ENCODE measurements at regions not wholly inside any gene's neighbourhood (a gene's known extent, or its start where the extent isn't known, plus 50 kb on each side); places are given as distances from the start of the nearest gene placed in this dataset.

DNA sequence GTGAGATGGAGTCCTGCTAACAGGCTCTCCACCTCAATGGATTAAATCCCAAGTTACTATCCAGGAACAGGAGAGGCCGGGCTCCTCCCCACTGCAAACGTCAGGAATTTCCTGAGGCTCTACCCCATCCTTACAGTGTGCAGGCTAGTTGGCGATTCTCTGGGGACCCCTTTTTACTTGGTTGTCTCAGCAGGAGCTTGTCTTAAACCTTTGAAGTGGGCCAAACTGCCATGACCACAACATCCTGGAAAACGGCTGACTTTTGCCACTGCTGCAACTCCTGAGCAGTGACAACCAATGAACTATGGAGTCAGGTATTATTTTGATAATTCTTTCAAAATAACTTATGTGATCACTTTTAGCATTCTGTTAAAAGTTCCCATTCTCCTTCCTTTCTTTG, 440.9 kb upstream of the CCDC54 start:
- no peaks in the 10 kb centered on the region for H3K9me3 ChIP-seq (ENCODE audit: control insufficient read depth in 4 of 4, low read length in 3 of 4)
- H3K9ac ChIP-seq (ENCODE audit: low read depth in 1 of 2, low read length in 2 of 2), result no peak overlapping the region
- no peaks in the 10 kb centered on the region for H3K27me3 ChIP-seq (ENCODE audit: control insufficient read depth in 4 of 4, insufficient read depth in 4 of 4, low read length in 3 of 4)
- no peak for TF ChIP-seq FOXA1 (IDR thresholded peaks at IDR 0.05)
- TF ChIP-seq NR2F2 (IDR thresholded peaks at IDR 0.05), result no peak
- no peak for TF ChIP-seq YY1 (IDR thresholded peaks at IDR 0.05)
- TF ChIP-seq JUND (IDR thresholded peaks at IDR 0.05), result no peak
- no peak for TF ChIP-seq RXRA (IDR thresholded peaks at IDR 0.05)
- no peak for TF ChIP-seq SP1 (IDR thresholded peaks at IDR 0.05)
- TF ChIP-seq FOXA2 (IDR thresholded peaks at IDR 0.05), result no peak
- TF ChIP-seq RAD21 (IDR thresholded peaks at IDR 0.05), result no peak
- TF ChIP-seq, protein P1, sequence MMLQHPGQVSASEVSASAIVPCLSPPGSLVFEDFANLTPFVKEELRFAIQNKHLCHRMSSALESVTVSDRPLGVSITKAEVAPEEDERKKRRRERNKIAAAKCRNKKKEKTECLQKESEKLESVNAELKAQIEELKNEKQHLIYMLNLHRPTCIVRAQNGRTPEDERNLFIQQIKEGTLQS (IDR thresholded peaks at IDR 0.05), result no peak
- TF ChIP-seq EGR1 (IDR thresholded peaks at IDR 0.05; ENCODE audit: low read depth in 2 of 2), result no peak
- no peak for TF ChIP-seq HNF4G (IDR thresholded peaks at IDR 0.05)
- TF ChIP-seq, protein P2, sequence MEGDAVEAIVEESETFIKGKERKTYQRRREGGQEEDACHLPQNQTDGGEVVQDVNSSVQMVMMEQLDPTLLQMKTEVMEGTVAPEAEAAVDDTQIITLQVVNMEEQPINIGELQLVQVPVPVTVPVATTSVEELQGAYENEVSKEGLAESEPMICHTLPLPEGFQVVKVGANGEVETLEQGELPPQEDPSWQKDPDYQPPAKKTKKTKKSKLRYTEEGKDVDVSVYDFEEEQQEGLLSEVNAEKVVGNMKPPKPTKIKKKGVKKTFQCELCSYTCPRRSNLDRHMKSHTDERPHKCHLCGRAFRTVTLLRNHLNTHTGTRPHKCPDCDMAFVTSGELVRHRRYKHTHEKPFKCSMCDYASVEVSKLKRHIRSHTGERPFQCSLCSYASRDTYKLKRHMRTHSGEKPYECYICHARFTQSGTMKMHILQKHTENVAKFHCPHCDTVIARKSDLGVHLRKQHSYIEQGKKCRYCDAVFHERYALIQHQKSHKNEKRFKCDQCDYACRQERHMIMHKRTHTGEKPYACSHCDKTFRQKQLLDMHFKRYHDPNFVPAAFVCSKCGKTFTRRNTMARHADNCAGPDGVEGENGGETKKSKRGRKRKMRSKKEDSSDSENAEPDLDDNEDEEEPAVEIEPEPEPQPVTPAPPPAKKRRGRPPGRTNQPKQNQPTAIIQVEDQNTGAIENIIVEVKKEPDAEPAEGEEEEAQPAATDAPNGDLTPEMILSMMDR (IDR thresholded peaks at IDR 0.05; ENCODE audit: low read depth, low read length, missing input control), result no peak
- no peak for TF ChIP-seq TAF1 (conservative IDR thresholded peaks at IDR 0.05)
- TF ChIP-seq, protein P3, sequence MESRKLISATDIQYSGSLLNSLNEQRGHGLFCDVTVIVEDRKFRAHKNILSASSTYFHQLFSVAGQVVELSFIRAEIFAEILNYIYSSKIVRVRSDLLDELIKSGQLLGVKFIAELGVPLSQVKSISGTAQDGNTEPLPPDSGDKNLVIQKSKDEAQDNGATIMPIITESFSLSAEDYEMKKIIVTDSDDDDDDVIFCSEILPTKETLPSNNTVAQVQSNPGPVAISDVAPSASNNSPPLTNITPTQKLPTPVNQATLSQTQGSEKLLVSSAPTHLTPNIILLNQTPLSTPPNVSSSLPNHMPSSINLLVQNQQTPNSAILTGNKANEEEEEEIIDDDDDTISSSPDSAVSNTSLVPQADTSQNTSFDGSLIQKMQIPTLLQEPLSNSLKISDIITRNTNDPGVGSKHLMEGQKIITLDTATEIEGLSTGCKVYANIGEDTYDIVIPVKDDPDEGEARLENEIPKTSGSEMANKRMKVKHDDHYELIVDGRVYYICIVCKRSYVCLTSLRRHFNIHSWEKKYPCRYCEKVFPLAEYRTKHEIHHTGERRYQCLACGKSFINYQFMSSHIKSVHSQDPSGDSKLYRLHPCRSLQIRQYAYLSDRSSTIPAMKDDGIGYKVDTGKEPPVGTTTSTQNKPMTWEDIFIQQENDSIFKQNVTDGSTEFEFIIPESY (IDR thresholded peaks at IDR 0.05), result no peak
- TF ChIP-seq HNF4A (conservative IDR thresholded peaks at IDR 0.05), result no peak
- TF ChIP-seq, protein P4, sequence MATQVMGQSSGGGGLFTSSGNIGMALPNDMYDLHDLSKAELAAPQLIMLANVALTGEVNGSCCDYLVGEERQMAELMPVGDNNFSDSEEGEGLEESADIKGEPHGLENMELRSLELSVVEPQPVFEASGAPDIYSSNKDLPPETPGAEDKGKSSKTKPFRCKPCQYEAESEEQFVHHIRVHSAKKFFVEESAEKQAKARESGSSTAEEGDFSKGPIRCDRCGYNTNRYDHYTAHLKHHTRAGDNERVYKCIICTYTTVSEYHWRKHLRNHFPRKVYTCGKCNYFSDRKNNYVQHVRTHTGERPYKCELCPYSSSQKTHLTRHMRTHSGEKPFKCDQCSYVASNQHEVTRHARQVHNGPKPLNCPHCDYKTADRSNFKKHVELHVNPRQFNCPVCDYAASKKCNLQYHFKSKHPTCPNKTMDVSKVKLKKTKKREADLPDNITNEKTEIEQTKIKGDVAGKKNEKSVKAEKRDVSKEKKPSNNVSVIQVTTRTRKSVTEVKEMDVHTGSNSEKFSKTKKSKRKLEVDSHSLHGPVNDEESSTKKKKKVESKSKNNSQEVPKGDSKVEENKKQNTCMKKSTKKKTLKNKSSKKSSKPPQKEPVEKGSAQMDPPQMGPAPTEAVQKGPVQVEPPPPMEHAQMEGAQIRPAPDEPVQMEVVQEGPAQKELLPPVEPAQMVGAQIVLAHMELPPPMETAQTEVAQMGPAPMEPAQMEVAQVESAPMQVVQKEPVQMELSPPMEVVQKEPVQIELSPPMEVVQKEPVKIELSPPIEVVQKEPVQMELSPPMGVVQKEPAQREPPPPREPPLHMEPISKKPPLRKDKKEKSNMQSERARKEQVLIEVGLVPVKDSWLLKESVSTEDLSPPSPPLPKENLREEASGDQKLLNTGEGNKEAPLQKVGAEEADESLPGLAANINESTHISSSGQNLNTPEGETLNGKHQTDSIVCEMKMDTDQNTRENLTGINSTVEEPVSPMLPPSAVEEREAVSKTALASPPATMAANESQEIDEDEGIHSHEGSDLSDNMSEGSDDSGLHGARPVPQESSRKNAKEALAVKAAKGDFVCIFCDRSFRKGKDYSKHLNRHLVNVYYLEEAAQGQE (IDR thresholded peaks at IDR 0.05), result no peak
- TF ChIP-seq, protein P5, sequence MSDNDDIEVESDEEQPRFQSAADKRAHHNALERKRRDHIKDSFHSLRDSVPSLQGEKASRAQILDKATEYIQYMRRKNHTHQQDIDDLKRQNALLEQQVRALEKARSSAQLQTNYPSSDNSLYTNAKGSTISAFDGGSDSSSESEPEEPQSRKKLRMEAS (IDR thresholded peaks at IDR 0.05), result no peak
- TF ChIP-seq GABPA (IDR thresholded peaks at IDR 0.05 in 1 of 2, conservative IDR thresholded peaks at IDR 0.05 in 1 of 2), result no peak
- no peaks in the 10 kb centered on the region for H3K4me1 ChIP-seq (ENCODE audit: control insufficient read depth in 4 of 4, insufficient read depth in 4 of 4, low read length in 3 of 4)
- H3K4me3 ChIP-seq (ENCODE audit: low read depth in 1 of 3, low read length in 3 of 3), result no peak overlapping the region
- no peak overlapping the region for H3K27ac ChIP-seq (ENCODE audit: low read depth in 1 of 2, low read length in 2 of 2)
- 59% methylated on average over 4 of the region's 4 CpGs for WGBS
- no peak for DNase-seq (ENCODE audit: low spot score)
- H3K36me3 ChIP-seq (ENCODE audit: control insufficient read depth in 4 of 4, insufficient read depth in 3 of 4, low read depth in 1 of 4, low read length in 3 of 4), result no peaks in the 10 kb centered on the region

Data from liver (tissue), 8 donors.